NCI-H748 treated with DMSO at 0.1 percent for 48 hours (cell line): ENCODE measurements at regions not wholly inside any gene's neighbourhood (a gene's known extent, or its start where the extent isn't known, plus 50 kb on each side); places are given as distances from the start of the nearest gene placed in this dataset.
"Not testable (repeated sequence)": the region's sequence is repeated elsewhere in the genome, so short reads cannot be mapped to it uniquely, and the experiment has no call there.

Source experiments
- DNase-seq: peaks from one replicate; lab custom pipeline; 2025; lab: John Stamatoyannopoulos, UW

DNA sequence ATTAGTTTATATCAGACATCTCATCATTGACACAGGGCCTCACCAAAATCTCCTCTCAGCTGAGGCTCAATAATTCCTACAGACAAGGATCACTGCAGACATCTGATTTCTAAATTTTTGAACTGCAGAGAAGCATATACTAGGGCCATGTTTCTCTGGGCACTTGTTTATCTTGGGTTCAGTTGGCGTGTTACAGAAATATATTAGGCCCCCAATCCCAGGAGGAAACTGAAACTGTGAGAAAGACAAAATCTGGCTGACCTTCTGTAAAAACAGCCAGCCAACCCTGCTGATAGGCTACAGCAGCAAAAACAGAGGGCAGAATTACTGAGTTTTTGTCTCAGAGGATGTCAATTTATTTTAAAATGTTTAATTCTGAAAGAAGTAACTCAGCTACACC lies 634.6 kb downstream of the ETNK1 start:
- DNase-seq = no peak

DNA sequence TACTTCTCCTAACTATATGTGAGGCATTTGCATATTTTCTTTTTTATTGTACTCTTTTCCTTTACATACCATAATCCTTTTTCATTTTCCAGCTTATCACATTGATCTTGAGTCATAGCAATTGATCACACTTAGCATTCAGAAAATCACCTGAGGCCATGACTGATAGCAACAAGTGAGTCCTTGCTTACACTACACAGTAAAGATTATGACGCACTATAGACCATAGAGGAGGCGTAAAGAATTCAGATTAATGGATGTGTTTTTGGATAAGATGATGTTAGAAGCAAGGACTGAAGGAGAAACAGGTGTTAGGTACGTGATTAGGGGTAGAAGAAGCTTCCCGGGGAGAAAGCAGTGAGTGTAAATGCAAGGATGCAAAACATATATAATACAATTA lies 637.7 kb downstream of the ETNK1 start:
- no peak for DNase-seq

DNA sequence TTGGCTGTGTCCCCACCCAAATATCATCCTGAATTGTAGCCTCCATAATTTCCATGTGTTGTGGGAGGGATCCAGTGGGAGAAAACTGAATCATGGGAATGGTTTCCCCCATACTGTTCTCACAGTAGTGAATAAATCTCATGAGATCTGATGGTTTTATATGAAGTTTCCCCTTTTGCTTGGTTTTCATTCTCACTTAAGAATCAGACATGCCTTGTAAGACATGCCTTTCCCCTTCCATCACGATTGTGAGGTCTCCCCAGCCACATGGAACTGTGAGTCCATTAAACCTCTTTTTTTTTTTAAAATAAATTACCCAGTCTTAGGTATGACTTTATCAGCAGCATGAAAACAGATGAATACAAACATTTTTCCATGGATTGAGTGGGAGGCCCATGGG lies 652.9 kb downstream of the ETNK1 start:
- no peak for DNase-seq

DNA sequence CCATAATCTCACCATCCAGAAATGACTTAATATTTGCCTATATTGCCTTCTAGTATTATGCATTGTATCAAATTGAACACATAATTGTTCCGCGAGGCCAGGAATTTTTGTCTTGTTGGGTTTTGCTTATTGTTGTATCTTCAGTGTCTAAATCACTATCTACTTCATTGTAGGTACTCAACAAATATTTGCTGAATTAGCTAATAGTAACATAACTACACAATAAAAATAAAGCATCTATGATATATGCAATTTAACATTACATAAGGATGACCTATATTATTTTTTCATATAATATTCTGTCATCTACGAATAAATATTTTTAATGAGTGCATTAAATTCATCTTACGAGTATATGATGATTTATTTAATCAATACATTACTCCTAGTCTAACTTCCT lies 656.3 kb downstream of the ETNK1 start:
- DNase-seq = no peak

DNA sequence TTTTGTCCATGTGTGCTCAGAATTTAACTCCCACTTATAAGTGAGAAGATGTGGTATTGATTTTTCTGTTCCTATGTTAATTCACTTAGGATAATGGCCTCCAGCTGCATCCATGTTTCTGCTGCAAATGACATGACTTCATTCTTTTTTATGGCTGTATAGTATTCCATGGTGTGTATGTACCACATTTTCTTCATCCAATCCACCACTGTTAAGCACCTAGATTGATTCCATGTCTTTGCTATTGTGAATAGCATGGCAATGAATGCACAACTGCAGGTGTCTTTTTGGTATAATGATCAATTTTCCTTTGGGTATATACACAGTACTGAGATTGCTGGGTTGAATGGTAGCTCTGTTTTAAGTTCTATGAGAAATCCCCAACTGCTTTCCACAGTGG lies 657.7 kb downstream of the ETNK1 start:
- DNase-seq = no peak

DNA sequence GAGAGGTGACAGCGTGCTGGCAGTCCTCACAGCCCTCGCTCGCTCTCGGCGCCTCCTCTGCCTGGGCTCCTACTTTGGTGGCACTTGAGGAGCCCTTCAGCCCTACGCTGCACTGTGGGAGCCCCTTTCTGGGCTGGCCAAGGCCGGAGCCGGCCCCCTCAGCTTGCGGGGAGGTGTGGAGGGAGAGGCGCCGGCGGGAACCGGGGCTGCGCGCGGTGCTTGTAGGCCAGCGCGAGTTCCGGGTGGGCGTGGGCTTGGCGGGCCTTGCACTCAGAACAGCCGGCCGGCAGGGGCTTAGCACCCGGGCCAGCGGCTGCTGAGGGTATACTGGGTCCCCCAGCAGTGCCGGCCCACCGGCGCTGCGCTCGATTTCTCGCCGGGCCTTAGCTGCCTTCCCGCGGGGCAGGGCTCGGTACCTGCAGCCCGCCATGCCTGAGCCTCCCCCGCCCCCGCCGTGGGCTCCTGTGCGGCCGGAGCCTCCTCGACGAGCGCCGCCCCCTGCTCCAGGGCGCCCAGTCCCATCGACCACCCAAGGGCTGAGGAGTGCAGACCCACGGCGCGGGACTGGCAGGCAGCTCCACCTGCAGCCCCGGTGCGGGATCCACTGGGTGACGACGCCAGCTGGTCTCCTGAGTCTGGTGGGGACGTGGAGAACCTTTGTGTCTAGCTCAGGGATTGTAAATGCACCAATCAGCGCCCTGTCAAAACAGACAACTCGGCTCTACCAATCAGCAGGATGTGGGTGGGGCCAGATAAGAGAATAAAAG lies 661.0 kb downstream of the ETNK1 start:
- not testable (repeated sequence) for DNase-seq

DNA sequence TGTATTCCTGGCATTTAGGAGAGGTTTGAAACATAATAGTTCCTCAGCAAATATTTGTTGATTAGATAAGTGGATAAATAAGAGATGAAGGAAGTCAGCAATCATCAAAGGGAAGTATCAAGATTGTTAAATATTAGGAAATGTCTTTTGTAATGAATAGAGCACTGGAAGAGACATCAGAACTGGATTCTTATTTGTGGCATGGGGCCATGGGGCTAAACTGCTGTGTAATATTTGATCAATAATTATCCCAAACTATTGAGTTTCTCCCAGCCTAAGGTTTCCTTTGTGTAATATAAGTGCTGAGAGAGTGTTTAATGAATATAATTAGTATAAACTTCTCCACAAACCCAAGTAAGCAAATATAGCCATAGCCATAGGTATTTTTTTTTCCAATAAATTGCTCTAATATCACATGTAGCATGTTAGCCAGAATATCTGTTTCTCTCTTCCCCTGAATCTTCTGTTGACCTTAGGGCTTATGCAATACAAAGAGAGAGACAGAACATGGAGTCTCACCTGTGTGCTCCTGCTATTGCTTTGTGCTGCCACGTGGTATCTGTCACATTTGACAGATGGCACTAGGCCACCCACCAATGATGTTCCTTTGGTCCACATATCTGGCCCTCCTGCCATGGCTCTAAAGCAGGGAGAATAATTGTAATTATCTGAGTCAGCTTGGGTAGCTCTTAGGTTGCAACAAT lies 658.7 kb downstream of the SOX5 start:
- DNase-seq = peak; percentile 48

DNA sequence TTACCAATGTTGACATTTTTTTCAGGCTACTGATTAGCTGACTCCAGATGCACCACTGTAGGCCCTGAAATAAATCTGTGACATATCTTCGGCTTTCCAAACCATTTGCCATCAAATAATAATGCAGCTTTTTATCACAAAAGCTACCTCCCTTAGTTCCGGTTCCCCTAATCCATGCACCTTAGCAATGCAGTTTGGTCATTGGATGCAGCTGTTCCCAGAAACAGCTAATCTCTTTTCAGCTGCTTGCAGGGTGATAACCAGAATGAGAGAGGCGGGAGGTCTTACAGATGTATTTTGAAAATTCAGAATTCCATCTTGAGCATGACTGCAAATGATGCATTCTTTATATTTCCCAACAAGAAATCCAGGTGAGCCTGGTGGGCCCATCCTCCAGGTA lies 646.2 kb downstream of the SOX5 start:
- DNase-seq = no peak

DNA sequence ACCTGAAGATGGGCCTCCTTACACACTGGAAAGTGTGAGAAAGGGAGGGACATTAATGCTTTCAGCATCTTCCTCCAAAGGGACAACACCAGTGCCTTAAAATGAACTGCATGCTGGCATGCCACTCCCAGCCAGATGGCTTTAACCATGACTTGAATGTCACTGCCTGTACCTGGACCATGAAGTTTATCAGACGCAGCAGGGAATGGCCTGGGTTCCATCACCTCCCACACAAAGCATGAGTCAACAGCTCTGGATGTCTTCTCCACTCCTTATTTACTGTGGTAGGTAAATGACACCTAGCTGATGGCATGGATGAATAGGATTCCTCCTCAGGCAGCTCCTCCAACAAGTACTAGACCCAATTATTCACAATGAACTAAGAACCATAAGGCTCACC lies 645.6 kb downstream of the SOX5 start:
- DNase-seq = no peak

DNA sequence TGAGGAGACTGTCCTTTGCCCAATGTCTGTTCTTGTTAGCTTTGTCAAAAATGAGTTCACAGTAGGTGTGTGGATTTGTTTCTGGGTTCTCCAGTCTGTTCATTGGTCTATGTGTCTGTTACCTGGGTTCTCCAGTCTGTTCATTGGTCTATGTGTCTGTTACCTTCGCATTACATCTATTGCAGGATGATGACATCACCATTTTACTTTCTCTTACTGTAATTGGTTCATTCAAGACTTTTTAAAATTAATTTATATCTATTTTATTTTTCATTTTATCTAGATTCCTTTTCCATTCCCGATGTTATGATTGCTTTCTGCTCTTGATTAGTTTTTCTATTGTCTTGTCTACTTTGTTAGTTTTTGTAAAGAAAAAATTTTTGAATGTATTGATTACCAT lies 615.5 kb downstream of the SOX5 start:
- DNase-seq = no peak

DNA sequence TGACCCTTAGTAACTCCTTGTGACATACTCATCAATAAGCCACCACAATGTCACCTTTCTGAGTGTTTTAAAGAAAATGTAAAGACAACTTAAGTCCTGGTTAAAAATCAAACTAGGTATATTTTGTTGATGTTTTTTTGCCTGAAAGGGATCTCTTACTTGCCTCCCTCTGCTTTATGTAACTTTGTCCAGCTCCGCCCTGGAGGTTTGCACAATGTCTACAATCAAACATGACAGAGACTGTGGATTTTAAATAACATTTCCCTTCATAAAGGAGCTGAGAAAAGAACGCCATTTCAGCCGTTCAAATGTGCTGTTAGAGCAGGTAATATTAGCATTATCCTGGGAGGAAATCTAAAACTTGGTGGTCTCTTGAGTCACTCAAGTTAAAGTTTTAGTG lies 613.9 kb downstream of the SOX5 start:
- DNase-seq = no peak

DNA sequence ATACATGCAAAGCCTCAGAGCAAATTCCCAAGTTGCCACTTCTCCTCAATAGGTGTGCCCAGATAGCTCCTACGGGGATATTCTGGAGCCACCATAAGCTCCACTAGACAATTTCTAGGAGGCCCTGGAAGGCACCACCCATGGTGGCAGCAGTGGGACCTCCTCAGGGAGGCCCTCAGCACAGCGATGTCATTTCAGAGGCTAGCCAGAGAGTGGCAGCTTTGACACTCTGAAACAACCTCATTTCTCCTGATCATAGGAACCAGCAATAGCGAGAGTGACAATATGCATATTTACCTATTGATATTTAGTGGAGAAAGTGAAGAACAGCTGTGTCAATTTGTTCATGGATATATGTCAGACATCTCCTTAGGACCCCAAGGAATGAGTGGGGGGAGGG lies 612.3 kb downstream of the SOX5 start:
- DNase-seq = no peak

DNA sequence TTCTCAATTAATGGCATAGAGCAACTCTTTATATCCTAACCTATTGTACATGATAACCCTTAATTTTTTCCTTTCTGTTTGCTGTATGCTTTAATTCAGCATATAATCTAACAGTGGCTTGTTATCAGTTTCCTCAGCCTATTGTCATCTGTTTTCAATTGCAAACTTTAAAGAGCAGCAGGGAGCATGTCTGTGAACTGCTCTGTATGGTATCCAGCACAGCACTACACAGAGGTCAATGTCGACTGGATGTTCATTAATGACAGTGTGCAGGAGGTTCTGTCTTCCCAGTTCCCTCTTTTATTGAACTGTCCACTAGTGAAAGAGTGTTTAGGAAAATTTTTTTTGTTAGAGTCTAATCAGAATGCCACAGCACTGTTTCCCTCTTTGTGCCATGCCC lies 609.1 kb downstream of the SOX5 start:
- no peak for DNase-seq

DNA sequence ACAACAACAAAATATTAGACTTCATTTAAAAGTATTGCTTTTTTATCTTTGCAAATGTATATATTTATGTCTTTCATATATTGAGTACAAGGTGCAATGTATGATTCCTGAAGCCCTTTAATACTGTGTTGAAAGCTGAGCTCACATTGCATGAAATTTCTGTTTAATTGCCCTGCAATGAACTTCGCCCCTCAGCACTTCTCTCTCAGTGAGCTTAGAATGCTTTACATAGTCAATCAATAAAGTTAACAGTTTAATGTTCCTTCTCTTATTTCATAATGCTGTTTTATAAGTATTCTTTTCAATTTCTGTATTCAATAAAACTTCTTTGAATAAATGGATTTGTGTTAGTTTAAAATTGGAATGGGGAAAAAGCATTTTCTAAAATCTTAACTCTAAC lies 607.1 kb downstream of the SOX5 start:
- DNase-seq = no peak

DNA sequence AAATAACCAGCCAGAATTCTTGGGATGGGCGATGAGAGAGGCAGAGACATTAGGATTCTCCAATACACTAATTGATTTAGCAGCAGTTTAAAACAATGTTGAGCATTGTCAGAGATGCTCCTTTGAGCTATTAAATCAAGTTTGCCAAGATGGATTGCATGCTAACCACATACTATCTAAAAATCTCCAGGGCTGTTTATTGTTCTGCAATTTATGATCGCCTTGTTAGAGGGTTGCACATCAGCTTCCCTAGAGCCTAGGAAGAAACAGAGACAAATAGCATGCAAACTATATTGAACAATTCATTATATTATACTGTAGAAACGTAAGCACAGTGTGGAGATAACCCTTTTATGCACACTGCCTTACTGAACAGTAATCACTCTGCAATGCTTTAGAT lies 599.9 kb downstream of the SOX5 start:
- DNase-seq = no peak

DNA sequence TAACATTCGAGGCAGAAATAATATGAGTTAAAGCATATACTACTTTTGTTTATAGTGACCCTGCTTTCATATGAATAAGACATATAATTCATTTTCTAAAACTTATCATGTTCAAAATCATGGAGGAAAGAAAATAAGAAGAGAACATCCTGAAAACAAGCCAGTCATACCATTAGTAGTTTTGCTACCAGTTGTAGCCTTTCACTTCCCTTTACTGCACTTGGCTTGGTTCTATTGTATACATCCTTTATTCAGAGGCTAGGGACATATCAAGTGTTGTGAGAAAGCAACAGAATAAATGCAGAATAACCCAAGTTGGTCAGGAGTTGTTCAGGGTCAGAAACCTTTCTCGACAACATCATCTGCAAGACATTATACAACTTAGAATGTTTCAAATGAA lies 598.7 kb downstream of the SOX5 start:
- no peak for DNase-seq

DNA sequence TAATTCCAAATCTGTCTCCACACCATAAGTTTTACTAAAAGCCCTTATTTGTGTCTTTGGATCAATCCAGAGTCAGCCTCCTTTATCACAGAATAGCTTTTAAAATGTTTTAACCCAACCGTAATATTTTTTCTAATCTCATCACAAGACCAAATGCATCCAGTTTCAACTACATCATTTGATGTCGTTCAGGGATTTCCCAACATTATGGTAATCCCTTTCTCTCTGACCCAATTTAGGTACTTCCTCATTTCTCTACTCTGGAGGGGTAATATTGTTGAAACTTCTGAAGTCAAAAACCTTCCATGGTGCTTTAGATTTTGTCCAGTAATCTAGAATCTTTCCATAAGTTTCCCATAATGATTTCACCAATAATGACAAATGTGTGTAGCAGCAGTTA lies 596.8 kb downstream of the SOX5 start:
- no peak for DNase-seq

DNA sequence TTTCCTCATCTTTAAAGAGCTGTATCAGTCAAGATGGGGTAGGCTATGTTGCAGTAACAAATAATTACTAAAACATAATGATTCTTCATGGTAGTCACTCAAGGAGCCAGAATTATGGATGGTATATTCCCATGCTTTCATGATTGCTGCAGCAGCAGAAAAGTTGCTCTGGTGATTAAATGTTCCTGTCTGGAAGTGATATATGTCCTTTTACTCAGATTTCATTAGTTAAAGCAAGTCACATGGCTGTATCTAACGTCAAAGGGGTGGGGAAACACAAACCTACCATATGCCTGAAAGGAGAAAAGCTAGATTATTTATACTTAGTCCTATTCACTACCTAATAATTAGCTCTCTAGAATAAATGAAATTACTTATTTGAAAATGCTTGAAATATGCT lies 594.7 kb downstream of the SOX5 start:
- DNase-seq = no peak

DNA sequence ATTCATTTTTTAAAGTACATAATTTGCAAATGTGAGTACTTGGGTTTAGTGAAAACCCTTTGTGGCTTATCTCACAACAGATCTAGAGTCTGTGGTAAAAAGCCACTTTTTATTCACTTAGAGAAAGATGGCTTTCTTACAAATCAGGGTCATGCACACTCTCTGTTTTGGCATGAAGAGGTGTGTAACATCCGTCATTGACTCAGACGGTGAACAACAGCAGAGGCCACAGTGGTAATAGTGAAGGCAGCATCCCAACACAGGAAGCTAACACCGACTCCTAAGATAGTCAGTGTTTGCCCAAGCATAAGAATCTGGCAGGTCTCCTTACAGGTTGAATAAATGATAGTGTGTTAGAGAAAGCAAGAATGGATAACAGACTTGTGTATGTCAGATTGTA lies 593.0 kb downstream of the SOX5 start:
- DNase-seq = no peak

DNA sequence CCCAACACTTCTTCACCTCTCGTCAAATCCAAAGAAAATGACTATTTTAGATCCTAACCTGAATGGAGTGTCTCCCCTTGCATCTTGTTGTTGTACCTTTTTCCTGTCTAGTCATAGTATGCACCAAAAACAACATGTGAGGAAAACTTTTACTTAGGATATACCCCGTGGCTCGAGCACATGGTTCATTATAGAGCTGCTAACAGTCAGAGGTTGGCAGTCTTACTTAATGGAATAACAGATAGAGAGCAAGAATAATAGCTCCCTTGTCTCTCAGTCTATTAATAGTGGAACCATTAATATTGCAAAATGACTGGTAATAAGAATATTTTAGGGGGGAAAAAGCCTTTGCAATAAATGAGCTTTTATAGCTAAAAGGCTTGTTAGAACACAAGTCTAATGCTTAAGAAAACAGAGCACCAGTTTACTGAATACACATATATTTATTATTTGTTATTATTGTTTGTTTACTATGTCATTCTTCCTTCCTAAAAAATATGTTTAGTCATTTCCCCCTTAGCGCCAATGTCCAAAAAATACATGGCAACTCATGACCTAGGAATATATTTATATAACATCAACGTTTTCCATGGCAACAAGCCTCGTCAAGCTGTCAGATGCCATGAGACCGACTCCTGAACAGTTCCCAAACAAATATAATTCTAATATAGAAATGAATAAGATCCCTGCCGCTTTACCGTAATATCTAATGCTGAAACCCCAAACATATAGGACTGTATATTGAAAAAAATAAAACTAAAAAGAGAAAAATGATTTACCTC lies 592.4 kb downstream of the SOX5 start:
- no peak for DNase-seq

DNA sequence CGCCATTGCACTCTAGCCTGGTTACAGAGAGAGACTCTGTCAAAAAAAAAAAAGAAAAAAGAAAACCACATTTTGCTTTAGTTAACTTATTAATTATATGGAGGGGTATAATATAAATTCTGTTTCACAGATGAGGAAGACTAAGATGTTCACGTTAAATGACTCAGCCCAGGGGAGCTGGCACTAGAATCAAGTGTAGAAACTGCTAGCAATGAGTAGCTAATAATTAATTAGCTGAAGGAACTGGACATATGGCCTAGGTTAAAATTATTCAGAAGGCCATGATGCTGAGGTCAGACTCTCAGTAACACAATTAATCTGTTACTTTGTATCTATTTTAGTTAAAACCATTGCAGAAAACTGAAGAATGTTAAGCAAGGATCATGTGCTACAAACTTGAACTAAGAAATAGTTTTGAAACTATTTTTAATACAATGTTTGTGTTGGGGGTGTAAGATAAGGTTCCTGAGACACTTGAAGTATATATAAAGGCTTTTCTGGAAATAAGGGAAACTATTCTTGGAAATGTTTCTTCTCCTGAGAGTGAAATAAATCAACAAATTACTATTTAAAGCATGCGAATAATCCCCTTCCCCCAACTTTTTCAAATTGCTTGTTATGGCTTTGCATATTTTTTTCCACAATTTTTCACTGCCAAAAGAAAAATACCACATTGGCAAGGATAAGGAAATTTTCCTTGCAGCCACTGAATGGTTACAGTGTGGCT lies 589.3 kb downstream of the SOX5 start:
- DNase-seq = no peak

DNA sequence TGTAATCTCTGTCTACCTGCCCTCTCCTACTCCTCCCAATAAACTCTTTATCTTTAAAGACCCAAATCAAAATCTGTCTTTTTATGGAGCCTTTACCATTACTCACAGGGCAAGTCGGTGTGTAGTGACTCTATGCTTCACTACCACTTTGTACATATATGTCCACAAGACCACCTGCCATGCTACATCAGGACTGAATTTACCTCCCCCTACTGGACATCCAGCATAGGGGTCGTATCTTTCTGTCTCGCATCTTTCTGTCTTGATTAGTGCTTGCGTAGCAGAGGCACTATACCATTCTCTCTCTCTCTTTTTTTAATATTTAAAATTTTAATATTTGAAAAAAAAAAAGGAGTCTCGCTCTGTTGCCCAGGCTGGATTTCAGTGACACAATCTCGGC lies 587.5 kb downstream of the SOX5 start:
- DNase-seq = no peak

DNA sequence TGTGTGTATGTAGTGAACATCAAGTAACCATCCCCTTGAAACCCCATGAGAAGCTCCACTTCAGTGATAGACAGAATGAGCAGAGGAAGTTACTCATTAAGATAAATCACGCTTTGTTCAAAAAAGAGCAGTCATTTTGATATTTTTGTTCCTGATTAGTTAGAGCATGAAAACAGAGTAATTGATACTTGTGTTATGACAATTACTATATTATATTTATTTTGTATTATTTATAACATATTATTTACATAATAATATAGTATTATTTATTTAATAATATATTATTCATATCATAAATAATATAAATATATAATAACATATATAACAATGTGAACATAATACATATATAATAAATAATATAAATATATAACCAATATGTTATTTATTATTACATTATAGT lies 580.9 kb downstream of the SOX5 start:
- DNase-seq = no peak
